Fibroblast of skin of abdomen (primary cell): ENCODE measurements at regions not wholly inside any gene's neighbourhood (a gene's known extent, or its start where the extent isn't known, plus 50 kb on each side); places are given as distances from the start of the nearest gene placed in this dataset.
"Not testable (repeated sequence)": the region's sequence is repeated elsewhere in the genome, so short reads cannot be mapped to it uniquely, and the experiment has no call there.

Experiments used
- DNase-seq: peaks from one replicate; pipeline ENCODE4 v3.0.0-alpha.2; 2013

GRCh38 chr20:53856300-53857295, 213.8 kb downstream of the BCAS1 start:
- no peak for DNase-seq

- DNase-seq: no peak
Observed at GRCh38 chr20:53855733-53856132, 214.7 kb downstream of the BCAS1 start.

- not testable (repeated sequence) for DNase-seq
Observed at GRCh38 chr20:53854609-53854926, 215.8 kb downstream of the BCAS1 start.

- DNase-seq: no peak
Observed at GRCh38 chr20:53853111-53853713, 217.2 kb downstream of the BCAS1 start.

- DNase-seq: no peak
Observed at GRCh38 chr20:53852691-53853090, 217.7 kb downstream of the BCAS1 start.

GRCh38 chr20:53852014-53852413, 218.4 kb downstream of the BCAS1 start:
- DNase-seq: no peak

- DNase-seq: no peak
Observed at GRCh38 chr20:53850319-53850718, 220.1 kb downstream of the BCAS1 start.

- DNase-seq: no peak
Observed at GRCh38 chr20:53849471-53850059, 220.8 kb downstream of the BCAS1 start.

GRCh38 chr20:53848304-53848703, 222.1 kb downstream of the BCAS1 start:
- no peak for DNase-seq

GRCh38 chr20:53847837-53848170, 222.6 kb downstream of the BCAS1 start:
- no peak for DNase-seq

- DNase-seq: no peak
Observed at GRCh38 chr20:53847139-53847836, 223.1 kb downstream of the BCAS1 start.

GRCh38 chr20:53846640-53847039, 223.8 kb downstream of the BCAS1 start:
- DNase-seq: no peak

- no peak for DNase-seq
Observed at GRCh38 chr20:53845980-53846379, 224.4 kb downstream of the BCAS1 start.

- DNase-seq: peak; percentile 27
Observed at GRCh38 chr20:53844259-53844658, 226.1 kb downstream of the BCAS1 start.

- DNase-seq: no peak
Observed at GRCh38 chr20:53843645-53844044, 226.7 kb downstream of the BCAS1 start.

GRCh38 chr20:53842301-53843099, 227.9 kb downstream of the BCAS1 start:
- DNase-seq: no peak

- no peak for DNase-seq
Observed at GRCh38 chr20:53841741-53842140, 228.7 kb downstream of the BCAS1 start.

- DNase-seq: peak; percentile 68
Observed at GRCh38 chr20:53840532-53840931, 229.9 kb downstream of the BCAS1 start.

- DNase-seq: no peak
Observed at GRCh38 chr20:53839423-53840176, 230.8 kb downstream of the BCAS1 start.

GRCh38 chr20:53838311-53838868, 232.0 kb downstream of the BCAS1 start:
- DNase-seq: no peak
